EL (cell line): ENCODE measurements at regions not wholly inside any gene's neighbourhood (a gene's known extent, or its start where the extent isn't known, plus 50 kb on each side); places are given as distances from the start of the nearest gene placed in this dataset.
A peak's percentile ranks its signal among the peaks of the same experiment; 100 is the strongest.
"Not testable (repeated sequence)": the region's sequence is repeated elsewhere in the genome, so short reads cannot be mapped to it uniquely, and the experiment has no call there.

Experiments
- DNase-seq: peaks from one replicate; pipeline ENCODE4 v3.0.0-alpha.2; 2016

GRCh38 chr12:92244036-92244435, 98.4 kb upstream of the BTG1 start:
- DNase-seq: no peak

GRCh38 chr12:92242907-92243306, 97.3 kb upstream of the BTG1 start:
- no peak for DNase-seq

GRCh38 chr12:92237762-92238523, 92.3 kb upstream of the BTG1 start:
- no peak for DNase-seq

- DNase-seq: no peak
Observed at GRCh38 chr12:92237262-92237661, 91.6 kb upstream of the BTG1 start.

GRCh38 chr12:92235703-92236472, 90.2 kb upstream of the BTG1 start:
- DNase-seq: no peak

- no peak for DNase-seq
Observed at GRCh38 chr12:92234533-92234932, 88.9 kb upstream of the BTG1 start.

GRCh38 chr12:92233346-92234015, 87.8 kb upstream of the BTG1 start:
- no peak for DNase-seq

- DNase-seq: not testable (repeated sequence)
Observed at GRCh38 chr12:92232371-92232932, 86.8 kb upstream of the BTG1 start.

- DNase-seq: not testable (repeated sequence)
Observed at GRCh38 chr12:92231945-92232344, 86.3 kb upstream of the BTG1 start.

- not testable (repeated sequence) for DNase-seq
Observed at GRCh38 chr12:92231532-92231931, 85.9 kb upstream of the BTG1 start.

GRCh38 chr12:92229381-92229780, 83.7 kb upstream of the BTG1 start:
- no peak for DNase-seq

GRCh38 chr12:92226961-92227360, 81.3 kb upstream of the BTG1 start:
- DNase-seq: no peak

- DNase-seq: peak; percentile 2
Observed at GRCh38 chr12:92226071-92226661, 80.5 kb upstream of the BTG1 start.

GRCh38 chr12:92224685-92225331, 79.2 kb upstream of the BTG1 start:
- DNase-seq: peak; percentile 41

GRCh38 chr12:92223481-92223880, 77.8 kb upstream of the BTG1 start:
- DNase-seq: no peak

GRCh38 chr12:92221656-92222315, 76.1 kb upstream of the BTG1 start:
- DNase-seq: no peak

GRCh38 chr12:92218394-92219077, 72.9 kb upstream of the BTG1 start:
- DNase-seq: no peak

- no peak for DNase-seq
Observed at GRCh38 chr12:92216092-92216491, 70.4 kb upstream of the BTG1 start.

- no peak for DNase-seq
Observed at GRCh38 chr12:92215358-92215757, 69.7 kb upstream of the BTG1 start.

- no peak for DNase-seq
Observed at GRCh38 chr12:92213166-92213565, 67.5 kb upstream of the BTG1 start.

- DNase-seq: no peak
Observed at GRCh38 chr12:92210071-92210470, 64.4 kb upstream of the BTG1 start.
